Esophagus mucosa (tissue), 1 donor: ENCODE measurements at regions not wholly inside any gene's neighbourhood (a gene's known extent, or its start where the extent isn't known, plus 50 kb on each side); places are given as distances from the start of the nearest gene placed in this dataset.
A peak's percentile ranks its signal among the peaks of the same experiment; 100 is the strongest.
"Not testable (repeated sequence)": the region's sequence is repeated elsewhere in the genome, so short reads cannot be mapped to it uniquely, and the experiment has no call there.

ENCODE experiments used
- ATAC-seq: fragments of 200-7000 bp; cut with Tn5 transposase; one replicate; pipeline ENCODE4 v1.9.1; 2020
- donor health status: DM: yes; HTN: yes; CAD: no.

GRCh38 chr1:46878173-46878782 is 63.0 kb downstream of the CYP4A11 start:
- ATAC-seq, result peak; percentile 51

DNA sequence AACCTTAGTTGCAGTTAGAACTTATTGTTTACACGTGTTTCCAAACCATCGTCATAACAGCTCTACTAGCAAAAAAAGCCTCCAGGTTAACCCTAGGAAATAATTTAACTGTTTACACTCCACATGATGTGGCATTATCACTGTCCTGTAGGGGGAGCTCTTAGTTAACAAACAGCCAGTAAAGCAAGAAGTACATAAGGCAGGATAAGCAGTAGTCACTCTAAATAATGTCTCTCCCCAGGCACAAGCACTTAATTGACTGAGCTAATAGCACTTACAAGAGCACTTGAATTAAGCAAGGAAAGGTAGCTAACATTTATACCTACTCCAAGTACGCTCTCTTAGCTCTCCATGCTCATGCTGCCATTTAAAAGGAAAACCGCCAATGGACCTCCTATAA is 65.2 kb downstream of the CYP4A11 start:
- not testable (repeated sequence) for ATAC-seq
